ENCODE measurements at regions not wholly inside any gene's neighbourhood (a gene's known extent, or its start where the extent isn't known, plus 50 kb on each side); places are given as distances from the start of the nearest gene placed in this dataset.

DNA sequence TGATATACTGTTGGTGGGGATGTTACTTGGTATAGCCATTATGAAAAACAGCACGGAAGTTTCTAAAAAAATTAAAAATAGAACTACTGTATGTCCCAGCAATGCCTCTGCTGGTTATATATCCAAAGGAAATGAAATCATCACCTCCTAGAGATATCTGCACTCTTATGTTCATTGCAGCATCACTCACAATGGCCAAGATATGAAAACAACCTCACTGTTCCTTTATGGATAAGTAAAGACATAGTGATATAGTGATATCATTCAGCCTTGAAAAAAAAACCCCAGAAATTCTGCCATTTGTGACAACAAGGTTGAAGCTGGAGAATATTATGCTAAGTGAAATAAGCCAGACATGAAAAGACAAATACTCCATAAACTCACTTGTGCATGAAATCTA lies 543.8 kb upstream of the SLIT2 start:
- DNase-seq (ENCODE audit: low spot score) = no peak

DNA sequence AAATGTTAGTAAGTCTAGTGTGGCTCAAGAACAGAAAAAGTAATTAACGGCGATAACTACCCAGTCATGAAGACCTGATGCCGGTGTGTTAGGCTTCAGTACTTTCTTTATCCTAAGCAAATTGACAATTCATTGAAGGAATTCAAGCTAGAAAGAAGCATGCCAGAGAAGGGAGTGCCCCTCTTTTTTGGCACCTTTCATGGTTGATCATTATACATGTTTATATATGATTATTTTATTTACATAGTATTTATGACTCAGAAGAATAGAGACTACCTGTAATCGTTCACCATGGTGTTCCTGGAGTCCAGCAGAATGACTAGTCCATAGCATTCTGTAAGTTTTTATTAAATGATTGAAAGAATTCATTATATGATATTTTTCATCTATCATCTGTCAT lies 548.3 kb upstream of the SLIT2 start:
- no peak for DNase-seq (ENCODE audit: low spot score)

- no peak for DNase-seq (ENCODE audit: low spot score)
These were observed 550.7 kb upstream of the SLIT2 start for GRCh38 chr4:19700992-19701391.

DNA sequence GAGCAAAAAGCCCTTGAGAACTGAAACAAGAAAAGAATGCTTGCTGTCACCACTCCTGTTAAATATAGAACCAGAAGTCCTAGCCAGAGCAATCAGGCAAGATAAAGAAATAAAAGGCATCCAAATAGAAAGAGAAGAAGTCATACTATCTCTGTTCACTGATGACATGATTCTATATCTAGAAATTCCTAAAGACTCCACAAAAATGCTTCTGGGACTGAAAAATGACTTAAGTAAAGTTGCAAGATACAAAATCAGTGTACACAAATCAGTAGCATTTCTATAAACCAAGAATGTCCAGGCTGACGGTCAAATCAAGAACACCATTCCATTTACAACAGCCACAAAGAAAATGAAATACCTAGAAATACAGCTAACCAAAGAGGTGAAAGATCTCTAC lies 552.7 kb upstream of the SLIT2 start:
- no peak for DNase-seq (ENCODE audit: low spot score)

DNA sequence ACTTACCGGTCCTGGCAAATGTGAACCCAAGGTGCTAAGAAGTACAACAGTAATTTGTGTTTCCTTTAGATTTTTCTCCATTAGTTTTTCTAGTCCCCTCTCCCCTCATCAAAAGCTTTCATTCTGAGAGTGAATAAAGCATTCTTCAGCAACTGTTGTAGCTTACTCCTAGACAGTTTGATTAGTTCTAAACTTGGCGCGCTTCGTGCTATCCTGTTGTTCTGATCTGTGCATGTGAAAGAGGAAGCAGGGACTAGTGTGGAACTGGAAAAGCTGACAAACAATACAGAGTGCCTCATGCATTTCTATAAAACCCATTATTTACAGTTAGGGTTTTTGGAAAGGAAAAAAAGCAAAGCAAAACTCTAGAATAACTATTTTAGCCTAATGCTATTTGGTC lies 556.9 kb upstream of the SLIT2 start:
- DNase-seq (ENCODE audit: low spot score) = no peak

DNA sequence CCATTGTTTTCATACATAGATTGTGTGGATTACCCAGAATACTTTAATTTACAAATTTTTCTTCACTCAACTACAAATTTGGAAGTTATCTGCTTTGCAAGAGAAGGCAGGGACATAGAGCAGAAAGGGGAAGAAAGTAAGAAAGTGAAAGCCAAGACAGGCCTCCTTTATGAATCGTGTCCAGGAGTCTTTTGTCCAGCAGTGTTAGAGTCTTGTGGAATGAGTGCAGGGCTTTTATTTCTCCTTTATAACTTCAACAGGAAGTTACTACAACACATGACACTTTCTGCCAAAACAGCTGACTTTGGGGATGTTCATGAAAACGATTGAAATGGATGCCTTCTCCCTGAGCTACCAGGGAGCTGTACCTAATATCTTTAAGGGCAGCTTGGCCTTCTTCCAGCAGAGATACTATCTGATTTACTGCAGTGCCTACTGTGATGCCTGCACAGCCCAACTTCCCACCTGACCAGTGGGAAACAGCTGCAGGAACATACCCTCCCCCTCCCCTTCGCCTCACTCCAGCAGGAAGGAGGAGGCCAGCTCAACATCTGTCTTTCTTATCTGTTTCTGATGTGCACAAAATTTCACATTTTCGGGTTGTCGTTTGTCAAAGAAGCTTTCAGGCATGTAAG lies 557.7 kb upstream of the SLIT2 start:
- DNase-seq (ENCODE audit: low spot score) = no peak

GRCh38 chr4:19689511-19689910 lies 562.2 kb upstream of the SLIT2 start:
- DNase-seq (ENCODE audit: low spot score) = no peak

DNA sequence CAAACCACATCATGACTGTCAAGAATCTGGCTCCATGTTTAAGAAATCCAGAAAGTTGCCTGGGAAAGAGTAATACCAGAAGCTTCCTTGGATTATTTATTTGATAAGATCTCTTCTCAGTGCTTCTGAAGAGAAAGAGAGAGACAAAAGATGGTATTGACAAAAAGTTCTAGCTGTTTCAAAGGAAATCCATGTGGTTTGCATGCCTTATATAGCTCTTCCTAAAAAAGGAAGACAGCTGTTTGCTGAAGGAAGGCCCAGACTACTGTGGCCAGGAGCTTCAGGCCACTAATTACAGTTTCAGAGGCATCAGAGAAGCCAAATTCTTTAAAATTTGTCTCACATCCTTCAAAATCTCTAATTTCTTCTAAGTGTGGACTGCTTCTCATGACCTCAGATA lies 565.2 kb upstream of the SLIT2 start:
- no peak for DNase-seq (ENCODE audit: low spot score)

DNA sequence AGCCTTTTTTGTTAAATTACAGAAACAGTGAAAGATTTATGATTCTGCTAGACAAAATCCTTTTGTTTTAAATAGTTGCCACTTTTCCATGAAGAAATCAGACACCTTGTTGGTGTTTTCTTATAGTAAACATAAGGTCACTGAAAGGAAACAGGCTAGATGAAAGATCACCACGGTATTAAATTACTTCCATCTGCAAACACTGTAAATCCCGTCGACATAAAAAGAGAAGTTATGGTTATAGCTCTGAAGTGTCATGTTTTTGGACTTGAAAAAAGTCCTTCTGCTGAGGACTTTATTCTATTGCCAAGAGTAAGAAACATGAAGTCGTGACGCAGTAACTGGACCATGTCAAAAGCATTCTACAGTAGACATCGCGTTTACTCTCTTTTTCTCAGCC lies 567.6 kb upstream of the SLIT2 start:
- DNase-seq (ENCODE audit: low spot score) = no peak

- no peak for DNase-seq (ENCODE audit: low spot score)
These were observed 568.3 kb upstream of the SLIT2 start for GRCh38 chr4:19683426-19683825.

GRCh38 chr4:19677211-19677610 lies 574.5 kb upstream of the SLIT2 start:
- no peak for DNase-seq (ENCODE audit: low spot score)

DNA sequence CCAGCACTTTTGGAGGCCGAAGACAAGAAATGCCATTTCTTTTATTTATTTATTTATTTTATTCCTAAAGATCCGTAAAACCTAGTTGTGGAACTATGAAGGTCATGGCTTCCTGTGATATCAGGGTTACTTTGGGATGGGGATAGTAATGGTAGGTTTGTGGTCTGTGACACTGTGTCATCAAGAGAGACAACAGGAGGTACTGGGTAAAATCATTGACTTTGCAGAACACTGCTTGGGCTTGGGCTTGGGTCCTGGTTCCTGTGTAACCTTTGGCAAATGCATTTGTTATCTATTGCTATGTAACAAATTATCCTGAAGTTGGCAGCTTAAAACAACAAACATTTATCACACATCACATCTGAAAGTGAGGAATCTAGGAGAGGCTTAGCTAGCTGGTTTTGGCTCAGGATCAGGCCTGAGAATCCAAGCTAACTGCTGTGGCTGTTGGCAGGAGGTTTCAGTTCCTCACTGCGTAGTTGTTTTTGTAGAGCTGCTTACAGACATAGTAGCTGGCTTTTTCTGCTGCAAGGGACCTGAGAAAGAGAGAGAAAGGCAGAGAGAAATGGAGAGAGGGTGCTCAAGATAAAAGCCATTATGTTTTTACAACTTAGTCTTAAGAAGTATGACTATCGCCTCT lies 576.4 kb upstream of the SLIT2 start:
- DNase-seq (ENCODE audit: low spot score) = no peak

DNA sequence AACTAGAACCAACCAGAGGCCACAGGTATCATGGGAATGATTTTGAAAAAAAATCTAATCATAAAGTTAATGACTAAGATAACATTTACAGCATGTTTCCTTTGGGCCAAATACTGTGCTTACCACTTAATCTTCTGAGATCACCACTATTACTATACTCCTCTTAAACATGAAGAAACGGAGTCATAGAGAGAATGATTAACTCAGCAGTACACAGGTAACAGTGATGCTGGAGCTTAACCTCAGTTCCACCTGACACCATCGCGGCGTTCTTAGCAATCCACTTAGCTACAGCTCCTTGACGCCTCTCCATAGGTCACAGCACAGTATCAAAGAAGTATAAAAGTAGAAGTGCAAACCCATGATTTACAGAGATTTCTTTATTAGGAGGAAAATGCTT lies 592.6 kb upstream of the SLIT2 start:
- DNase-seq (ENCODE audit: low spot score) = no peak

GRCh38 chr4:19657856-19658255 lies 593.8 kb upstream of the SLIT2 start:
- DNase-seq (ENCODE audit: low spot score) = no peak

DNA sequence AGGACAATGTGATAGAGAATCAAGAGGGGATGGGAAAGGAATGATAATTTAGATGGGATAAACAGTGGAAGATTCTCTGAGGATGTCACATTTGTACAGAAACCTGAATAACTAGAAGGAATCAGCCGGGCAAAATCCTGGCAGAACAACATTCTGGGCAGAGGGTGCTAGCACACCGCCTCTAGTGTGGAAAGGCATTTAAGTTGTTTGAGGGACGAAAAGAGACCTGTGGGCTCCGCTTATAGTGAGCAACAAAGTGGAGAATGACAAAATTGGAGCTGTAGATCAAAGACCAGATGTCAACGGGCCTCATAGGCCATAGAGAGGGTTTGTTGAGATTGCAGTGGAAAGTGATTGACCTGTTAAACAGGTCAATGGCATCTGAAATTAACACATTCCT lies 596.0 kb upstream of the SLIT2 start:
- no peak for DNase-seq (ENCODE audit: low spot score)

DNA sequence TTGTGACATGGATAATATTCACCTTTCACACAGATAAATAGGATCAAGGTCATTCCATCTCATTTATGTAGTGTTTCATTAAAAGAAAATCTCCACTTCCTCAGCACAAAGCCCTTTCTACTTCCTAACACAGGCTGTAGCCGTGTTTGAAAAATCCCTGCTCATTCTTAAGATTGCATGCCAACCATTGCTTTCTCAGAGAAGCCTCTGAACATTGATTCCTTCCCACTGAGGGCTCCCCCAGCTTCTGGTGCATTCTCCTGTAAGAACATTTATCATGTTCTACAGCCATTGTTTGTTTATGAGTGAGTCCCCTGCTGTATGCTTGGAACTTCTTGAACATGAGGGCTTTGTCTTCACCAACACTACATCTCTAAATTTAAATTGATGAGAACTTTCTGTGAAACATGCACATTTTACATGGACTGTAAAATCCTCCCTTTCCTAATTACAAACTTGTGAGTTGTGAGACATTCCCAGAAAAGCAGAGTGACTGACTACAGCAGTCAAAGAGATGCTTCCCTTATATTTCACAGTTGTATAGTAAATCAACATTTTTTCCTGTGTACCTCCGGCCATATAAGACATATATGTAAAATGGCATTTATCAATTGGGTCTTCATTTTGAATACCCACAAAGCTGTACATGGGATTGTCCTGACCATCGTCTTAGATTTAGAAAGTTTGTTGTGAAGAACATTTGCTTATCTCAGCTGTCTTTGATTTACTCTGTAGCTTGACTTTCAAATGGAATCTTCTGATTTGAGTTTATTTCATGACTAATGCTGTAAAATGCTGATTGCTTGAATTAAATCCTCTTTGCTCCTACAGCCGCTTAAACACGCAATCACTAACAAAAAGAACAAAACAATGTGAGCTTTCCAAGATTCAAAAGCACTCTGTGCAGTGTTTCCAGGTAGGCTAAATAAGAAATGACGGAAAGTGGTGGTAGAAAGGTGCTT lies 600.5 kb upstream of the SLIT2 start:
- no peak for DNase-seq (ENCODE audit: low spot score)

DNA sequence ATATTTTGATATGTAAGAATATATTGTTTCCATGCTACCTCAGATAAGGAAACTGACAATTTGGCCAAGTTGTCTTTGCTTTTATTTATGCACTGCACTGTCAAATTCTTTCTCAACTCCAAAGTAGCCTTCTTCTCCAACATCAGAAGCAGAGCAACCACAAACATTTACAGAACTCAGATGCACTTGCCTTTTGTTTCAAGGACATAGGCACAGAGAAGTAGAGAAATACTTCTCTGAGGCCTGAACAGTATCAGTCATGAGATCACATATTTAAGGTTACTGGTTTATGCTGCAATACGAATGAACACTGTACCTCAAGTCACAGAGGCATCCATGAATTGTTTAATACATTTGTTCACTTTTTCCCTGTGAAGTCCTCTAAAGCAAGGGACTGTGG lies 606.1 kb upstream of the SLIT2 start:
- DNase-seq (ENCODE audit: low spot score) = no peak

- no peak for DNase-seq (ENCODE audit: low spot score)
These were observed 615.3 kb upstream of the SLIT2 start for GRCh38 chr4:19636451-19636850.

GRCh38 chr4:19631814-19632213 lies 619.9 kb upstream of the SLIT2 start:
- no peak for DNase-seq (ENCODE audit: low spot score)

DNA sequence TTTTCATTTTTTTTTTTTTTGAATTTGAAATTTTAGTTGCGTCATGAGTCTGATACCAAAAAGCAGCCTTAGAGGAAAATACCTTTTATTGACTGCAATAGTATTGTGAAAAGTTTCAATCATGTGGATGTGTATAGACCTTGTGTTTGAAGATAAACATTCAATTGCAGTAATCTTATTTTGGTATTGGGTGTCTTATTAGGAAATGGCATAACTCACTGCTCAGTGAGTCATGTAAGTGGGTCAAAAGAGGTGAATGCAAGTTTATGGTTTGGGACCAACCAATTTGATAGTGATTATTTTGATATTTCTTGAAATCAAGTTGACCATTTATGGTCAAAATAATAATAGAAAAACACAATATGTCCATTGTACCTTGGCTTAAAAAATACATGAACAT lies 627.8 kb upstream of the SLIT2 start:
- no peak for DNase-seq (ENCODE audit: low spot score)

DNA sequence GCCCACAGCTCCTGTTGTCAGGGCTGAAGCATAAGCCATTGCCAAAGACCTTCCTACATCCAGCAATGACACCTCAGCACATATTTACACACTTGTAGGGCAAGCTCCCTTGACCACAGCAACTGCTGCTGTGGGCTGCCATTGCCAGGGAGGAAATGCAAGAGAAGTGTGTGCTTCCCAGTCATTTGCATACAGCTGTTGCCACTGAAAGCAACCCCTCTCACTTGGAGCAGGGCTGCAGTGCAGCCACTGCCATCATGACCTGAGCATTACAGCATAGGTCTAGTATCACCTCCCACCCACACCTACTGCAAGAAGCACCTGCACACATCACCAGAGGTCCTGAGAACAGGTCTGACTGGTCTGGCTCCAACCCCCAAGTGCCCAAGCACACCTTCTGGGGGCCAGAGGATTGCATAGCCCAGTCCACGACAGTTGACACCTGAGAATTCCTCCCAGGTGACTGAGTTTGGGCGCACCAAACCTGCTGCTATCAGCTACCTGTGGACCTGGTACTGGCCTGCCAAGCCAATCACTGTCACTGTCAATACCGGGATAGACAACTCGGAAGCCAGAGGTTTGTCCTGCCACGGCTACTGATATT lies 636.5 kb upstream of the SLIT2 start:
- no peak for DNase-seq (ENCODE audit: low spot score)

DNA sequence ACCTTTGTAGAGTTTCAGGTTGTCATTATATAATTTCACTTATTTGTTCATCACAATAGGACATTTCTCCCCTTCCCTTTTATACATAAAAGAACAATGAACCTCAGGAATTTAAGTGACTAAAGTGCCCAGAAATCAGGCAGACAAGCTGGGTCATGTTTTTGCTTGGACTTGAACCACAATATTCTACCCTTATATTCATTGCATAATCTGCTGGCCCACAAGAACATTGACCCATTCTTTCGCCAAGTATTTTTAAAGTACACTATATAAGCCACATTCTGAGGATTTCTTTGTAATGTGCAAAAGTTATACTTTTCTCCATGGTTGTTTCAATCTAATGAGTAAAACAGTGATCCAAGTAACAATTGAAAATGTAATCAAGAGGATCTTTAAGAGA lies 637.5 kb upstream of the SLIT2 start:
- DNase-seq (ENCODE audit: low spot score) = no peak

DNA sequence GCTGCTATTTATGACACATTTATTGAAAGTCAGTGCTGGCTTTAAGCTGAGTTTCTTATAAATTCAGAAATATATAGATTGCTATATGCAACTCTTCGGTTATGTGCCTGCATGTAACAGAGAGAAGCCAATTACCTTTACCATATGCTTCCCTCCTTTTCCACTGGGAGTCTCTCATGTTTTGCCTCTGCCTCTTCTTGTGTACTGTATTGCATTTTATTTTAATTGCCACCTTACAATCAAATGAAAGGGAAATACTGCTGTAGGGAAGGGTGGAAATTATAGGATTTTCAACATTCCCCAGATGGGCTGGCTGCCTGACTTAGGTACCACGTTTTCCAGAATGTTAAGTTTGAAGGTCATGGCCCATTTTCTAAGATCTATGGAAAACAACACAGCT lies 655.4 kb upstream of the SLIT2 start:
- DNase-seq (ENCODE audit: low spot score) = no peak
